MCF 10A (cell line): ENCODE measurements at regions not wholly inside any gene's neighbourhood (a gene's known extent, or its start where the extent isn't known, plus 50 kb on each side); places are given as distances from the start of the nearest gene placed in this dataset.
"Not testable (repeated sequence)": the region's sequence is repeated elsewhere in the genome, so short reads cannot be mapped to it uniquely, and the experiment has no call there.

ENCODE experiments used
- BruUV-seq: library from RNA; stranded (reverse); fragments of 400-500 nt; replicated peaks from 2 replicates; lab custom pipeline; 2021; lab: Mats Ljungman, UMichigan
- CTCF ChIA-PET: fragments of 300-600 bp; sonication (Branson Sonifier 250); formaldehyde crosslinking; extraction: SDS; loops from one replicate; lab custom pipeline; 2021; ENCODE audit warnings: antibody characterized with exemption, inconsistent platforms; lab: Yijun Ruan, JAX
- POLR2A ChIA-PET: fragments of 300-600, 350-650 bp; sonication (Branson Sonifier 250); formaldehyde crosslinking; extraction: SDS; loops from one replicate; lab custom pipeline; 2020; ENCODE audit warnings: antibody characterized with exemption, inconsistent platforms; lab: Yijun Ruan, JAX
- DNase-seq: peaks from one replicate; pipeline ENCODE4 v3.0.0-alpha.2; 2018; ENCODE audit not compliant: unreplicated experiment
- H3K27ac Mint-ChIP-seq: one replicate; pipeline ENCODE4 v1.8.0; 2022; ENCODE audit warnings: mild to moderate bottlenecking, low read depth, mixed read lengths; ENCODE audit not compliant: unreplicated experiment
- H3K27me3 Mint-ChIP-seq: one replicate; pipeline ENCODE4 v1.8.0; 2022; ENCODE audit warnings: mixed read lengths; ENCODE audit not compliant: insufficient read depth, unreplicated experiment
- H3K36me3 Mint-ChIP-seq: one replicate; pipeline ENCODE4 v1.8.0; 2022; ENCODE audit warnings: mild to moderate bottlenecking, moderate library complexity, mixed read lengths; ENCODE audit not compliant: insufficient read depth, unreplicated experiment
- H3K4me1 Mint-ChIP-seq: one replicate; pipeline ENCODE4 v1.8.0; 2022; ENCODE audit warnings: mixed read lengths; ENCODE audit not compliant: insufficient read depth, unreplicated experiment
- H3K4me3 Mint-ChIP-seq: one replicate; pipeline ENCODE4 v1.8.0; 2022; ENCODE audit warnings: mild to moderate bottlenecking, moderate library complexity, mixed read lengths; ENCODE audit not compliant: unreplicated experiment
- H3K9me3 Mint-ChIP-seq: one replicate; pipeline ENCODE4 v1.8.0; 2022; ENCODE audit warnings: mixed read lengths; ENCODE audit not compliant: unreplicated experiment
- intact Hi-C: fragments of 100-400 bp; cut with micrococcal nuclease; formaldehyde crosslinking; loops from 2 replicates; pipeline ENCODE4 v1.14.1; 2022

- CTCF ChIA-PET, H3K4me1 Mint-ChIP-seq, H3K27me3 Mint-ChIP-seq, POLR2A ChIA-PET, H3K27ac Mint-ChIP-seq, H3K36me3 Mint-ChIP-seq, DNase-seq, intact Hi-C loops, BruUV-seq, H3K9me3 Mint-ChIP-seq, H3K4me3 Mint-ChIP-seq: not testable (repeated sequence)
Measured at GRCh38 chr21:6539688-6540087, 3981.7 kb upstream of the TPTE start.

GRCh38 chr21:6541036-6541435 is 3980.3 kb upstream of the TPTE start:
- intact Hi-C loops, H3K9me3 Mint-ChIP-seq, DNase-seq, H3K4me1 Mint-ChIP-seq, POLR2A ChIA-PET, CTCF ChIA-PET, BruUV-seq, H3K4me3 Mint-ChIP-seq, H3K27me3 Mint-ChIP-seq, H3K36me3 Mint-ChIP-seq, H3K27ac Mint-ChIP-seq: not testable (repeated sequence)

- DNase-seq, POLR2A ChIA-PET, BruUV-seq, H3K36me3 Mint-ChIP-seq, H3K27ac Mint-ChIP-seq, H3K27me3 Mint-ChIP-seq, H3K4me3 Mint-ChIP-seq, H3K9me3 Mint-ChIP-seq, intact Hi-C loops, H3K4me1 Mint-ChIP-seq, CTCF ChIA-PET: not testable (repeated sequence)
Measured at GRCh38 chr21:6545288-6545687, 3976.1 kb upstream of the TPTE start.

- BruUV-seq, H3K27ac Mint-ChIP-seq, H3K4me3 Mint-ChIP-seq, DNase-seq, H3K4me1 Mint-ChIP-seq, POLR2A ChIA-PET, H3K27me3 Mint-ChIP-seq, H3K36me3 Mint-ChIP-seq, H3K9me3 Mint-ChIP-seq, CTCF ChIA-PET, intact Hi-C loops: not testable (repeated sequence)
Measured at GRCh38 chr21:6551045-6551444, 3970.3 kb upstream of the TPTE start.

- BruUV-seq, H3K4me1 Mint-ChIP-seq, DNase-seq, H3K4me3 Mint-ChIP-seq, POLR2A ChIA-PET, H3K27me3 Mint-ChIP-seq, intact Hi-C loops, CTCF ChIA-PET, H3K9me3 Mint-ChIP-seq, H3K27ac Mint-ChIP-seq, H3K36me3 Mint-ChIP-seq: not testable (repeated sequence)
Measured at GRCh38 chr21:6553505-6554376, 3967.6 kb upstream of the TPTE start.

GRCh38 chr21:6554377-6554864 is 3967.0 kb upstream of the TPTE start:
- H3K4me1 Mint-ChIP-seq, POLR2A ChIA-PET, DNase-seq, H3K4me3 Mint-ChIP-seq, H3K27ac Mint-ChIP-seq, intact Hi-C loops, H3K36me3 Mint-ChIP-seq, CTCF ChIA-PET, H3K27me3 Mint-ChIP-seq, H3K9me3 Mint-ChIP-seq, BruUV-seq: not testable (repeated sequence)

GRCh38 chr21:6556516-6556915 is 3964.9 kb upstream of the TPTE start:
- H3K4me3 Mint-ChIP-seq, H3K4me1 Mint-ChIP-seq, H3K27ac Mint-ChIP-seq, H3K36me3 Mint-ChIP-seq, DNase-seq, CTCF ChIA-PET, POLR2A ChIA-PET, intact Hi-C loops, H3K27me3 Mint-ChIP-seq, H3K9me3 Mint-ChIP-seq, BruUV-seq: not testable (repeated sequence)

GRCh38 chr21:6557415-6557814 is 3964.0 kb upstream of the TPTE start:
- H3K36me3 Mint-ChIP-seq, POLR2A ChIA-PET, BruUV-seq, CTCF ChIA-PET, H3K9me3 Mint-ChIP-seq, H3K27me3 Mint-ChIP-seq, H3K4me1 Mint-ChIP-seq, DNase-seq, intact Hi-C loops, H3K4me3 Mint-ChIP-seq, H3K27ac Mint-ChIP-seq: not testable (repeated sequence)

- CTCF ChIA-PET, H3K4me1 Mint-ChIP-seq, H3K9me3 Mint-ChIP-seq, H3K4me3 Mint-ChIP-seq, H3K36me3 Mint-ChIP-seq, BruUV-seq, H3K27ac Mint-ChIP-seq, intact Hi-C loops, POLR2A ChIA-PET, DNase-seq, H3K27me3 Mint-ChIP-seq: not testable (repeated sequence)
Measured at GRCh38 chr21:6561168-6561567, 3960.2 kb upstream of the TPTE start.
